OCI-M1 (cell line): ENCODE measurements at regions not wholly inside any gene's neighbourhood (a gene's known extent, or its start where the extent isn't known, plus 50 kb on each side); places are given as distances from the start of the nearest gene placed in this dataset.
"Not testable (repeated sequence)": the region's sequence is repeated elsewhere in the genome, so short reads cannot be mapped to it uniquely, and the experiment has no call there.

ENCODE experiments used
- DNase-seq: peaks from one replicate; lab custom pipeline; 2025; lab: John Stamatoyannopoulos, UW

- no peak for DNase-seq
Observed at GRCh38 chr5:58357799-58358500, 101.9 kb downstream of the PLK2 start.

- no peak for DNase-seq
Observed at GRCh38 chr5:58357121-58357520, 102.8 kb downstream of the PLK2 start.

GRCh38 chr5:58356662-58357061 lies 103.2 kb downstream of the PLK2 start:
- no peak for DNase-seq

- DNase-seq = no peak
Observed at GRCh38 chr5:58354827-58355226, 105.1 kb downstream of the PLK2 start.

GRCh38 chr5:58353992-58354391 lies 105.9 kb downstream of the PLK2 start:
- no peak for DNase-seq

GRCh38 chr5:58351190-58351589 lies 108.7 kb downstream of the PLK2 start:
- no peak for DNase-seq

GRCh38 chr5:58348996-58349728 lies 110.7 kb downstream of the PLK2 start:
- DNase-seq = no peak

- DNase-seq = no peak
Observed at GRCh38 chr5:58346041-58346440, 113.8 kb downstream of the PLK2 start.

- DNase-seq = no peak
Observed at GRCh38 chr5:58341476-58341875, 118.4 kb downstream of the PLK2 start.

- no peak for DNase-seq
Observed at GRCh38 chr5:58335518-58335917, 124.4 kb downstream of the PLK2 start.

- no peak for DNase-seq
Observed at GRCh38 chr5:58334035-58334434, 125.9 kb downstream of the PLK2 start.

GRCh38 chr5:58330781-58331180 lies 129.1 kb downstream of the PLK2 start:
- DNase-seq = no peak

- no peak for DNase-seq
Observed at GRCh38 chr5:58327289-58327688, 132.6 kb downstream of the PLK2 start.

GRCh38 chr5:58326022-58326421 lies 133.9 kb downstream of the PLK2 start:
- no peak for DNase-seq

GRCh38 chr5:58322453-58322852 lies 137.4 kb downstream of the PLK2 start:
- DNase-seq = no peak

GRCh38 chr5:58318468-58318867 lies 141.4 kb downstream of the PLK2 start:
- DNase-seq = no peak

- DNase-seq = no peak
Observed at GRCh38 chr5:58317808-58318207, 142.1 kb downstream of the PLK2 start.

- no peak for DNase-seq
Observed at GRCh38 chr5:58317009-58317408, 142.9 kb downstream of the PLK2 start.

- DNase-seq = no peak
Observed at GRCh38 chr5:58315794-58316193, 144.1 kb downstream of the PLK2 start.

GRCh38 chr5:58314356-58315210 lies 145.3 kb downstream of the PLK2 start:
- no peak for DNase-seq

GRCh38 chr5:58312299-58312698 lies 147.6 kb downstream of the PLK2 start:
- no peak for DNase-seq

GRCh38 chr5:58311526-58311925 lies 148.4 kb downstream of the PLK2 start:
- no peak for DNase-seq

- DNase-seq = not testable (repeated sequence)
Observed at GRCh38 chr5:58308384-58308783, 151.5 kb downstream of the PLK2 start.
